ENCODE measurements at regions not wholly inside any gene's neighbourhood (a gene's known extent, or its start where the extent isn't known, plus 50 kb on each side); places are given as distances from the start of the nearest gene placed in this dataset.

GRCh38 chr7:17646253-17646956 is 293.9 kb downstream of the SNX13 start:
- peaks cover 35% of the 10 kb centered on the region for H3K4me1 Mint-ChIP-seq (ENCODE audit: low read depth)
- no peak for DNase-seq (ENCODE audit: low spot score)
- H3K4me3 Mint-ChIP-seq (ENCODE audit: unreplicated experiment) = no peak overlapping the region
- TF ChIP-seq CTCF (IDR thresholded peaks at IDR 0.05) = peak; percentile 89
- no peaks in the 10 kb centered on the region for H3K36me3 Mint-ChIP-seq (ENCODE audit: low read depth)
- peaks cover 12% of the 10 kb centered on the region for H3K9me3 Mint-ChIP-seq (ENCODE audit: low read depth)
- no peak overlapping the region for H3K27ac Mint-ChIP-seq (ENCODE audit: unreplicated experiment)
- no peaks in the 10 kb centered on the region for H3K27me3 Mint-ChIP-seq (ENCODE audit: low read depth)

GRCh38 chr7:17651341-17651740 is 289.0 kb downstream of the SNX13 start:
- no peaks in the 10 kb centered on the region for H3K27me3 Mint-ChIP-seq (ENCODE audit: low read depth)
- no peak for TF ChIP-seq CTCF (IDR thresholded peaks at IDR 0.05)
- H3K27ac Mint-ChIP-seq (ENCODE audit: unreplicated experiment) = peak overlapping the region; percentile 94
- peaks cover 68% of the 10 kb centered on the region for H3K4me1 Mint-ChIP-seq (ENCODE audit: low read depth)
- no peaks in the 10 kb centered on the region for H3K36me3 Mint-ChIP-seq (ENCODE audit: low read depth)
- no peaks in the 10 kb centered on the region for H3K9me3 Mint-ChIP-seq (ENCODE audit: low read depth)
- no peak for DNase-seq (ENCODE audit: low spot score)
- no peak overlapping the region for H3K4me3 Mint-ChIP-seq (ENCODE audit: unreplicated experiment)

- Mint-ChIP-seq H3K4me3 (ENCODE audit: unreplicated experiment) (no peak overlapping the region), H3K4me1 (ENCODE audit: low read depth) (peaks cover 62% of the 10 kb centered on the region), H3K27me3 (ENCODE audit: low read depth) (no peaks in the 10 kb centered on the region), H3K9me3 (ENCODE audit: low read depth) (peaks cover under 1% of the 10 kb centered on the region), H3K36me3 (ENCODE audit: low read depth) (no peaks in the 10 kb centered on the region), H3K27ac (ENCODE audit: unreplicated experiment) (peak overlapping the region; percentile 94)
- TF ChIP-seq CTCF (IDR thresholded peaks at IDR 0.05) = peak; percentile 73
- no peak for DNase-seq (ENCODE audit: low spot score)
Measured at GRCh38 chr7:17651863-17652385, 288.4 kb downstream of the SNX13 start.

GRCh38 chr7:17654940-17655339 is 285.4 kb downstream of the SNX13 start:
- no peak for DNase-seq (ENCODE audit: low spot score)
- Mint-ChIP-seq H3K9me3 (ENCODE audit: low read depth) (peaks cover 14% of the 10 kb centered on the region), H3K27ac (ENCODE audit: unreplicated experiment) (peak overlapping the region; percentile 18), H3K4me3 (ENCODE audit: unreplicated experiment) (no peak overlapping the region), H3K36me3 (ENCODE audit: low read depth) (no peaks in the 10 kb centered on the region), H3K4me1 (ENCODE audit: low read depth) (peaks cover 50% of the 10 kb centered on the region), H3K27me3 (ENCODE audit: low read depth) (no peaks in the 10 kb centered on the region)
- no peak for TF ChIP-seq CTCF (IDR thresholded peaks at IDR 0.05)

- H3K4me1 Mint-ChIP-seq (ENCODE audit: low read depth) = peaks cover 47% of the 10 kb centered on the region
- H3K4me3 Mint-ChIP-seq (ENCODE audit: unreplicated experiment) = no peak overlapping the region
- H3K27me3 Mint-ChIP-seq (ENCODE audit: low read depth) = no peaks in the 10 kb centered on the region
- peaks cover 18% of the 10 kb centered on the region for H3K9me3 Mint-ChIP-seq (ENCODE audit: low read depth)
- peak overlapping the region; percentile 0 for H3K27ac Mint-ChIP-seq (ENCODE audit: unreplicated experiment)
- TF ChIP-seq CTCF (IDR thresholded peaks at IDR 0.05) = no peak
- DNase-seq (ENCODE audit: low spot score) = no peak
- H3K36me3 Mint-ChIP-seq (ENCODE audit: low read depth) = no peaks in the 10 kb centered on the region
Measured at GRCh38 chr7:17659126-17659525, 281.2 kb downstream of the SNX13 start.

Measured in chondrocyte (in vitro differentiated cells).